ENCODE measurements at regions not wholly inside any gene's neighbourhood (a gene's known extent, or its start where the extent isn't known, plus 50 kb on each side); places are given as distances from the start of the nearest gene placed in this dataset.
"Not testable (repeated sequence)": the region's sequence is repeated elsewhere in the genome, so short reads cannot be mapped to it uniquely, and the experiment has no call there.

DNA sequence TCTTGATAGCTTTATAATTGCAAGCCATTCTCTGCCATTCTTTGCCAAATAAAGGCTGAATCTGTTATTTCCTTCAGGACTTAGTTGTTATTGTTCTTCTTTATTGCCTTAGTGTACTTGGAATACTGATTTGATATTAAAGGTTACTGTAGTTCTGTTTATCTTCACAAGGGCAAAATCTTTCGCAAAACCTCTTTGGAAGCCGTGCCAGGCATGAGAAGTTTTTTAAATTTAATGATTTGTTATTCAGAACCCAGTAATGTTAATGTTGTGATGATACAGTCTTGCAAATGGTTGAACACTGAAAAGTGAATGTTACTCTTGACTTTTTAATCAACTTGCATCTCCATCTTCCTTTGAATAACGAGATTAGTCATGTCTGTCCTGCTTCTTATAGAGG is 1225.2 kb upstream of the GOT2 start:
- no peak overlapping the region for H3K4me3 Mint-ChIP-seq
- no peak for DNase-seq (ENCODE audit: low spot score in 2 of 2)
- no peaks in the 10 kb centered on the region for H3K4me1 Mint-ChIP-seq

DNA sequence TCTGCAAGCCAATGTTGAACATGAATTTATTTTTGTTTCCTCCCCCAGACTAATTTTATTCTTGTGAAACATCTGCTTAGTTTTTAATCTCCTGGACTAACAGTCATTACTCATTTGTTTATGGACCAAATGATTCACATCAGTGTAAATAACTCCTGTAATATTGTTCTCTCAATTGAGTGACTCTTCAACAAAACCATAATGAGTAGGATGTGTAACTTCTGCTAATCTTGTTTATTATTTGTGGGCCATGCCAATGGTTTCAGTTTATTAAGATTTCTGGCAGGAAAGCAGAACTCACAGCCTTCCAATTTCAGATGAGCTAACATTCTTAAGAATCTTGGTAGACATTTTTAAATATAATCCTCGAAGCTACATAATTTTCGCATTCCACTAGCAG is 1216.3 kb upstream of the GOT2 start:
- Mint-ChIP-seq H3K27me3 (no peaks in the 10 kb centered on the region), H3K9me3 (peaks cover 7% of the 10 kb centered on the region), H3K27ac (no peak overlapping the region), H3K36me3 (no peaks in the 10 kb centered on the region), H3K4me3 (no peak overlapping the region), H3K4me1 (no peaks in the 10 kb centered on the region)
- DNase-seq (ENCODE audit: low spot score in 2 of 2) (no peak), ATAC-seq (ENCODE audit: low read depth) (no peak)

More for the DNA sequence above, 1225.2 kb upstream of the GOT2 start:
- Mint-ChIP-seq H3K27ac (no peak overlapping the region), H3K36me3 (no peaks in the 10 kb centered on the region), H3K9me3 (peaks cover 4% of the 10 kb centered on the region), H3K27me3 (no peaks in the 10 kb centered on the region)
- ATAC-seq (ENCODE audit: low read depth): no peak

DNA sequence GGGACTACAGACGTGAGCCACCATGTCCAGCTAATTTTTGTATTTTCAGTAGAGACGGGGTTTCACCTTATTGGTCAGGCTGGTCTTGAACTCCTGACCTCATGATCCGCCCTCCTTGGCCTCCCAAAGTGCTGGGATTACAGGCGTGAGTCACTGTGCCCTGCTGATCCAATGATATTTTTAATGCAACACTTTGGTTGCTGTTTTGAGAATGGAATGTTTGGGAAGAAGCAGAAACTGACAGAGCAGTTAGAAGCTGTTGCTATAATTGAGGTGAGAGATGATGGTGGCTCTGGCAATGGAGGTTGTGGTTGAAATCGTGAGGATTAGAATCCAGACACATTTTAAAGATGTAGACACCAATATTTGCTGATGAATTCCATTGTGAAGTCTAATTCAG is 1209.9 kb upstream of the GOT2 start:
- H3K27ac Mint-ChIP-seq; H3K9me3 Mint-ChIP-seq; DNase-seq (ENCODE audit: low spot score in 2 of 2); H3K4me1 Mint-ChIP-seq; H3K27me3 Mint-ChIP-seq; ATAC-seq (ENCODE audit: low read depth); H3K36me3 Mint-ChIP-seq; H3K4me3 Mint-ChIP-seq: not testable (repeated sequence)

DNA sequence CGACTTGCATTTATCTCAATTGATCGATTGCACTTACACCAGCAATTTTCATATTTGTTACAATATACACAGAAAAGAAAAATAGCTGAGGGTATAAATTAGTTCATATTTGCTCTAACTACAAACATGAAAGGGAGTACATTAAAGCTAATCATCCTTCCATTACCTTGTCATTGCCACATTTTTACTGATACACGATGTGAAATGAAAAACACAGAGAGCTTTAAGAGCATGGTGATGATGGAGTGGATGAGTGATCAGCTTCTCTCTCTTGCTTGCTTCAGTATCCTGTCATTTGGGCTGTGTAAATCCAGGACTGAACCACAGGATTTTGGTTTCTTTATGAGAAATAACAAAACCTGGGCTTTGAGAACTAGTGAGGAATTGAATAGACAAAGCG is 1207.5 kb upstream of the GOT2 start:
- no peak overlapping the region for H3K27ac Mint-ChIP-seq
- no peak overlapping the region for H3K4me3 Mint-ChIP-seq
- H3K9me3 Mint-ChIP-seq: peaks cover 4% of the 10 kb centered on the region
- H3K4me1 Mint-ChIP-seq: no peaks in the 10 kb centered on the region
- ATAC-seq (ENCODE audit: low read depth): no peak
- no peaks in the 10 kb centered on the region for H3K27me3 Mint-ChIP-seq
- DNase-seq (ENCODE audit: low spot score in 2 of 2): no peak
- no peaks in the 10 kb centered on the region for H3K36me3 Mint-ChIP-seq

DNA sequence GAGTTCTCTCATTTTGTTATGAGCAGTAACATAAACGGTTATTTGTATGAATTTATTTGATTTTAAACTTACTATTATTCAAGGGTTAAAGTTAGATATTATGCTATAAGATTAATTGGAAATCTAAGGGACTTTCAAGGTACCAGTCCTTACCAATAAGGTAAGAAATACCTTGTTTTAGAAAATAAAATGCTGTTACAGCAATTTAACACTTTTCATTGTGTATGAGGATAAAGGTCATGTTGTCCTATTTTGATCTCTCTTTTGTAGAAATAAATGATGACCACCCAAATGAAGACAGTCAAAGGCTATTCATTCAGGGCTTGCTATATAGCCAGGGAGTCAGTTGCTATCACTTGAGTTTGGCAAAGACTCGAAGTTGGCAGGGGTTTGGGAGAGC is 1185.9 kb upstream of the GOT2 start:
- no peak for ATAC-seq (ENCODE audit: low read depth)
- Mint-ChIP-seq H3K27me3 (no peaks in the 10 kb centered on the region), H3K27ac (no peak overlapping the region), H3K4me3 (no peak overlapping the region), H3K9me3 (peaks cover 5% of the 10 kb centered on the region), H3K36me3 (no peaks in the 10 kb centered on the region), H3K4me1 (no peaks in the 10 kb centered on the region)
- no peak for DNase-seq (ENCODE audit: low spot score in 2 of 2)

DNA sequence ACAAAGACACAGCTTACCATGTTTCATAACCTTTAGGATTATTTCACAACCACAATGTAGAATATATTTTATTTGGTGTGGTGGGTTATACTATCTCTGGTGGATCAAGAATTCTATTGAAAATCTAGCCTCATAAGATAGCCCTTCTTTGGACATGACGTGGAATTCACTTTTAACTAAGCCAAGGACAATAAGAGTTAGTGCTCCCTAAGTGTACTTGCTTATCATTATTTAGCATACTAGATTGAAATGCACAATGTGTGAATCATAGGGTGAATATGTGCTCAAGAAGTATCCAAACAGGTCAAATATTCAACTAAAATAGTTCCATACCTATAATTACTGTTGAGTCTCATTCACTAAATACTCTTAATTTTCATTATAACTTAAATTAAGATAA is 1179.5 kb upstream of the GOT2 start:
- H3K4me3 Mint-ChIP-seq: no peak overlapping the region
- no peak for ATAC-seq (ENCODE audit: low read depth)
- no peak overlapping the region for H3K27ac Mint-ChIP-seq
- H3K36me3 Mint-ChIP-seq: no peaks in the 10 kb centered on the region
- DNase-seq (ENCODE audit: low spot score in 2 of 2): no peak
- no peaks in the 10 kb centered on the region for H3K27me3 Mint-ChIP-seq
- peaks cover 6% of the 10 kb centered on the region for H3K9me3 Mint-ChIP-seq
- H3K4me1 Mint-ChIP-seq: no peaks in the 10 kb centered on the region

DNA sequence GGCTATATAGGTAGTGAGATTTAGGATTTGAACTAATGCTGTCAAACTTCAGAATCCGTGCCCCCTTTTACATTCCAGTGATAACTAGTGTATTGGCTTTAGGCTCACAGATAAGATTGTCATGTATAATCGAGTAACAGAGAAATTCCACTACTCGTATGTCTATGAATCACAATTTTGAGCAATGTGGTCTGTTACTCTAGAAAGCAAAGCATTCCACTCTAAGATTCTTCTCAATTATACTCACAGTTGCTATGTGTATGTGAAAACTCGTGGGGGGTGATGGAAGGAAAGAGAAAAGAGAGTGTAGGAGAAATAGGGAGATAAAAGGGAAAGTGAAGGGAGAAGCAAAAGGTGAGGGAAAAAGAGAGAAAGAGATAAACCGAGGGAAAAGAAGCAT is 1175.1 kb upstream of the GOT2 start:
- H3K4me3 Mint-ChIP-seq: no peak overlapping the region
- no peak for DNase-seq (ENCODE audit: low spot score in 2 of 2)
- ATAC-seq (ENCODE audit: low read depth): no peak
- no peaks in the 10 kb centered on the region for H3K27me3 Mint-ChIP-seq
- peaks cover 6% of the 10 kb centered on the region for H3K9me3 Mint-ChIP-seq
- no peak overlapping the region for H3K27ac Mint-ChIP-seq
- no peaks in the 10 kb centered on the region for H3K36me3 Mint-ChIP-seq
- no peaks in the 10 kb centered on the region for H3K4me1 Mint-ChIP-seq

DNA sequence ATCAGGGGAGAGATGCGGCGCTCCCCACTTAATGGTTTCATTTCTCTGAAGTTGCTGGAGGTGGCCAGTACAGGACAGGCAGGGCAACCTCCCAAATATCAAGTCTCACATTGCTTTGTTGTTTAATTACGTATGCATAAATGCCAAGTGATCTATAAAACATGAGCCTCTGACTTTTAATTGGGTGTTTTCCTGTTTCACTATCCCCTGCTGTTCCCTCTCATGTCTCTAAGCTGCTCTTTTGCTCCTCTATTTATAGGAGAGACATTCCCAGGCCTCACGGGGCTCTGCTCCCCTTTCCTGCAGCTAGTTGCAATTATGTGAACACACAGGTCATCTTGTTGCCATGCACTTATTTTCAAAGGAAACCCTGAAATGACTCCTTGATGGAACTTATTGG is 1173.5 kb upstream of the GOT2 start:
- no peak for ATAC-seq (ENCODE audit: low read depth)
- Mint-ChIP-seq H3K27me3 (no peaks in the 10 kb centered on the region), H3K9me3 (peaks cover 4% of the 10 kb centered on the region), H3K4me1 (no peaks in the 10 kb centered on the region), H3K4me3 (no peak overlapping the region), H3K36me3 (no peaks in the 10 kb centered on the region), H3K27ac (no peak overlapping the region)
- DNase-seq (ENCODE audit: low spot score in 2 of 2): no peak

DNA sequence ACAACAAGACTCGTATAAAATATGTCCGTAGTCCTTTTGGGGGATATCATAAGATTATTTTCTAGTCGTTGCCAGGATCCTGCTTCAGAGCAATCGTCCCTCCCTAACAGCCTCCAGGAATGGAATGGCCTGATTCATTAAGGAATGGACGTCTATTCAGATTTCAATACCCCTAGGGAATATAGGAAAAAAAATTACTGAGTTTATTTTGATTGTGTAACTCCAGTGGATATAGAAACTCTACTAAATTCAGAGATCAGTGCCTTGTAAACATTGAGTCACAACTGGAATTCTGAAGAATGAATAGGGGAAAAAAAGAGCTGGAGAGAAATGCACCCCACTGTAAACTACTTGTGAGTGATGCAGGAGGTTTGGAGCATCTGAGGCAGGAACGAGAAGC is 1171.5 kb upstream of the GOT2 start:
- H3K36me3 Mint-ChIP-seq: no peaks in the 10 kb centered on the region
- no peak for DNase-seq (ENCODE audit: low spot score in 2 of 2)
- H3K27me3 Mint-ChIP-seq: no peaks in the 10 kb centered on the region
- H3K4me1 Mint-ChIP-seq: no peaks in the 10 kb centered on the region
- no peak overlapping the region for H3K27ac Mint-ChIP-seq
- no peak overlapping the region for H3K4me3 Mint-ChIP-seq
- ATAC-seq (ENCODE audit: low read depth): no peak
- peaks cover 2% of the 10 kb centered on the region for H3K9me3 Mint-ChIP-seq

DNA sequence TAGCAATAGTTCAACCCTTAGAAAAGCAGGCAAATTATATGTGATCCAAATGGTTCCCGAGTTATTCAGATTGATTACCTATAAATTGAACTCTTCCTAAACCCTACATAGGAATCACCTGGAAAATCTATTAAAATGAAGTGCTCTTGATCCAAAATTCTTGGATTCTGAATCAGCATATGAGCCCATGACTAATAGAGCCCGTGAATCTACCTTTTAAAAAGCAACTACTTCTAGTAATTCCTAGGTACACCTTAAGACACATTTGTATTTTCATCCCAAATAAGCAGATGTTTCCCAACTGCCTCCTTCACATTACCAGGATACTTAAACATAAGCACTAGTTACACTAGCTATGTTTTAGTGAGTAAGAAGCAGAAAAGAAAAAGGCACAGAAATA is 1171.0 kb upstream of the GOT2 start:
- Mint-ChIP-seq H3K27me3 (no peaks in the 10 kb centered on the region), H3K4me3 (no peak overlapping the region), H3K4me1 (no peaks in the 10 kb centered on the region), H3K36me3 (no peaks in the 10 kb centered on the region), H3K27ac (no peak overlapping the region), H3K9me3 (peaks cover 2% of the 10 kb centered on the region)
- no peak for DNase-seq (ENCODE audit: low spot score in 2 of 2)
- no peak for ATAC-seq (ENCODE audit: low read depth)

DNA sequence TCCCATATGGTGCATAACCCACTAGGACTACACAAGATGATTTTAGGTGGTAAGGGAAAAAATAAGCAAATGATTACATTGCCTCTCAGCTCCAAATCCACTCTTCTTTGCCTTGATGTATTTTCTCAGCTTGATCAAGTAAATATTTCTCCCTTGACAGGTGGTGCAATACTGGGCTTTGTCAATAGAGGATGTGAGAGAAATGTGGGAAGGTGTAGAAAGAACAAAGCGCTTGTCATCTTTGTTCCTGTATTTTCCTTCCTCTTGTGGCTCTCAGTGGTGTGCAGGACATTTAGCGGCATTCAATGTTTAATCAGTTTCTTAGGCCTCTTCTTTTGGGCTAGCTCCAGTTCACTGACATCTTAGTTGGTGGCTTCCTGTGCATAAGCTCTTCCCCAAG is 1165.8 kb upstream of the GOT2 start:
- Mint-ChIP-seq H3K36me3 (peaks cover 1% of the 10 kb centered on the region), H3K4me3 (no peak overlapping the region), H3K4me1 (no peaks in the 10 kb centered on the region), H3K9me3 (peaks cover 3% of the 10 kb centered on the region), H3K27me3 (peaks cover 1% of the 10 kb centered on the region), H3K27ac (no peak overlapping the region)
- no peak for DNase-seq (ENCODE audit: low spot score in 2 of 2)
- ATAC-seq (ENCODE audit: low read depth): no peak

DNA sequence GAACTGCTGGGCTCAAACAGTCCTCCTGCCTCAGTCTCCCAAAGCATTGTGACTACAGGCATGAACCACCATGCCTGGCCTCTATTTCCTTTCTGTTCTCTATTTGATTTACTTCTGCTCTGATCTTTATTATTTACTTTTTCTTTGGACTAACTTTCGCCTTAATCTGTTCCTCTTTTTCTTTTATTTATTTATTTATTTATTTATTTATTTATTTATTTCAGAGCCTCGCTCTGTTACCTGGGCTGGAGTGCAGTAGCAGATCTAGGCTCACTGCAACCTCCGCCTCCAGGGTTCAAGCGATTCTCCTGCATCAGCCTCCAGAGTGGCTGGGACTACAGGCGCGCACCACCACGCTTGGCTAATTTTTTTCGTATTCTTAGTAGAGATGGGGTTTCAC is 1158.3 kb upstream of the GOT2 start:
- Mint-ChIP-seq H3K4me3 (no peak overlapping the region), H3K4me1 (peaks cover 2% of the 10 kb centered on the region), H3K9me3 (peaks cover 22% of the 10 kb centered on the region), H3K36me3 (peaks cover 2% of the 10 kb centered on the region), H3K27me3 (no peaks in the 10 kb centered on the region), H3K27ac (no peak overlapping the region)
- ATAC-seq (ENCODE audit: low read depth) (no peak), DNase-seq (ENCODE audit: low spot score in 2 of 2) (no peak)

DNA sequence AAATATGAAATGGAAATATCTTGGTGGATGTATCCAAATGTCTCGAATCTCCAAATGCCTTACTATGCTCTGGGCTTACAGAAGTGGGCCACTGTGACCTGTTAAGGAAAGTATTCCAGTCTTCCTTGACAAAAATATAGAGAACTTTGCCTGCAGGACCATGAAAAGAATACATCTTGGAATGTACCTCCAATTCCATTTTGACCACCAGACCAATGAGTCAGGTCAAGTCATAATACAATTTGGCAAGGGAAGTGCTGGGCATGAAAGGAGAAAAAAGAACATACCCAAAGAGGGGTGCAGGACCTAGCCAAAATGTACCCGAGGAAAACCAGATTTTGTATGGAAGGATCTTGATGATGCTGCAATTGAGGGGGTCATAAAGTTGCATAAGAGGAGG is 1153.7 kb upstream of the GOT2 start:
- Mint-ChIP-seq H3K4me1 (no peaks in the 10 kb centered on the region), H3K4me3 (no peak overlapping the region), H3K27ac (no peak overlapping the region), H3K27me3 (no peaks in the 10 kb centered on the region), H3K36me3 (no peaks in the 10 kb centered on the region), H3K9me3 (peaks cover 15% of the 10 kb centered on the region)
- ATAC-seq (ENCODE audit: low read depth) (no peak), DNase-seq (ENCODE audit: low spot score in 2 of 2) (no peak)

DNA sequence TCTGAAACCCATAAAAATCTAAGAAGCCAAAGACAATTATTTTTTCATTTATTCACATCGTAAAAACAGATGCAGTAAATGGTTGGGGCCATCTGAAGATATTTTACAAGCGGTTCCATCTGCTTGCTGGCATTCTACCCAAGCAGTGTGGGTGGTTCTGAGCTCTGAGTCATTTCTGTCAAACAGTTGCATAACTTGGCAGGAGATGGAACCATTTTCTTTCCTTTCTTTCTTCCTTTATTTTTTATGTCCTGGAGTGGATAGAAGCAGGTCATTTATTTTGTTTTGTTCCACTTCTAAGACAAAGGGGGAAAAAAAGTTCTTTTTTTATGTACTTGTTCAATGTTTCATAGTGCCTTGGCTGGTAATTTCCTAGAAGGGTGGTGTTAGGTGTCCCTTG is 1151.9 kb upstream of the GOT2 start:
- Mint-ChIP-seq H3K4me3 (no peak overlapping the region), H3K36me3 (no peaks in the 10 kb centered on the region), H3K27me3 (no peaks in the 10 kb centered on the region), H3K4me1 (no peaks in the 10 kb centered on the region), H3K27ac (no peak overlapping the region), H3K9me3 (peaks cover 15% of the 10 kb centered on the region)
- DNase-seq (ENCODE audit: low spot score in 2 of 2) (no peak), ATAC-seq (ENCODE audit: low read depth) (no peak)

DNA sequence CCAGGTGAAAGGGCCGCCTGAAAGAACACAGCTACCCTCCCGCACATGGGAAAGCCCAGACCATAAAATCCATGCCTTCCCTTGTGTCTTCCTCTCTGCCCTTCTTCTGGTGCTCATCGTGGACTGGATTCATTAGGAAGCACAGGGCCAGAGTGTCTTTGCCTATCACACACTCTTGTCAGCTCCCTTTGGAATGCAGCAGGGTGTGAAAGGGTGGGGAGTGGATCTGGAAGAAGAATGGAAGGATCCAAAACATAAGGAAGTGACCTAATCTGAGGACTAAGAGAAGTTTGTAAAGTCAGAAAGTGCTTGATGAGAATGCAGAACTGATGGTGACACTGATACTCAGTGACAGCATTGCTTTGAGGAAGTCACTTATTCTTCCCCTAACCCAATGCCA is 1147.3 kb upstream of the GOT2 start:
- peaks cover 4% of the 10 kb centered on the region for H3K9me3 Mint-ChIP-seq
- H3K27me3 Mint-ChIP-seq: no peaks in the 10 kb centered on the region
- no peak overlapping the region for H3K4me3 Mint-ChIP-seq
- no peaks in the 10 kb centered on the region for H3K36me3 Mint-ChIP-seq
- DNase-seq (ENCODE audit: low spot score in 2 of 2) (no peak), ATAC-seq (ENCODE audit: low read depth) (no peak)
- no peak overlapping the region for H3K27ac Mint-ChIP-seq
- no peaks in the 10 kb centered on the region for H3K4me1 Mint-ChIP-seq

DNA sequence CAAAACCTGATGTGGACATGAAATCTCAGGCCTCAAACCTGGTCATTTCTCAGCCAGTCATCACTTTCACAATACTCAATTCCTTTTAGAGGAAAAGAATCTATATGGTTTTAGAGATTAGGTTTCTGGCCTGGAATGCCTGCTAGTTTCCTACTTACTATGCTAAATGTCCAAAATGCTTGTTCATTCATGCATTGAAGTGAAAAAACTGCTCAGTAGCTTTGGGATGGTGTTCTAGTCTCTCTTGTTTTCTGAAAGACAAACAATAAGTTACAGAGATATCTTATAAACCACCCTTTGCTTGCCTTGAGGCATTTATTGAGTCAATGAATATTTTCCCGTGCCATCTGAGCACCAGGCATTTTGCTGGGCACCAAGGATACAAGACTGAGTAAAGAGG is 1146.5 kb upstream of the GOT2 start:
- no peak for DNase-seq (ENCODE audit: low spot score in 2 of 2)

More for the DNA sequence above, 1146.5 kb upstream of the GOT2 start:
- Mint-ChIP-seq H3K27ac (no peak overlapping the region), H3K9me3 (peaks cover 4% of the 10 kb centered on the region), H3K36me3 (no peaks in the 10 kb centered on the region), H3K4me3 (no peak overlapping the region), H3K27me3 (no peaks in the 10 kb centered on the region), H3K4me1 (no peaks in the 10 kb centered on the region)
- ATAC-seq (ENCODE audit: low read depth): no peak

Data from memory B cell (primary cell).